NT2/D1 (cell line): ENCODE measurements at regions not wholly inside any gene's neighbourhood (a gene's known extent, or its start where the extent isn't known, plus 50 kb on each side); places are given as distances from the start of the nearest gene placed in this dataset.

Experiments used
- DNase-seq: peaks from one replicate; pipeline ENCODE4 v3.0.0-alpha.2; 2011; ENCODE audit warnings: low read depth, low spot score
- H3K27me3 ChIP-seq: 2 replicates; pipeline ENCODE4 v1.6.0; 2011; ENCODE audit warnings: mild to moderate bottlenecking; ENCODE audit not compliant: insufficient read length, insufficient read depth
- H3K36me3 ChIP-seq: 2 replicates; pipeline ENCODE4 v1.6.1; 2011; ENCODE audit warnings: mild to moderate bottlenecking, low read length, mixed read lengths; ENCODE audit not compliant: insufficient read depth, insufficient read length
- H3K4me1 ChIP-seq: 2 replicates; pipeline ENCODE4 v1.5.1; 2011; ENCODE audit not compliant: insufficient read depth, insufficient read length
- H3K4me3 ChIP-seq: 2 replicates; pipeline ENCODE4 v1.5.1; 2011; ENCODE audit warnings: low read depth; ENCODE audit not compliant: insufficient read length
- H3K9ac ChIP-seq: 2 replicates; pipeline ENCODE4 v1.6.0; 2011; ENCODE audit warnings: low read depth; ENCODE audit not compliant: insufficient read length
- H3K9me3 ChIP-seq: 2 replicates; pipeline ENCODE4 v1.5.1; 2011; ENCODE audit warnings: mild to moderate bottlenecking, low read length; ENCODE audit not compliant: insufficient read depth
- SUZ12 ChIP-seq: IDR thresholded peaks from 2 replicates; pipeline ENCODE4 v1.6.1; 2011; ENCODE audit not compliant: insufficient read length, insufficient read depth; ENCODE audit errors: extremely low read depth
- YY1 ChIP-seq: IDR thresholded peaks from 2 replicates; pipeline ENCODE4 v1.6.1; 2011; ENCODE audit not compliant: insufficient read length, insufficient read depth
- ZNF274 ChIP-seq: IDR thresholded peaks from 2 replicates; pipeline ENCODE4 v1.6.1; 2011; ENCODE audit warnings: mild to moderate bottlenecking, low read depth, low read length

DNA sequence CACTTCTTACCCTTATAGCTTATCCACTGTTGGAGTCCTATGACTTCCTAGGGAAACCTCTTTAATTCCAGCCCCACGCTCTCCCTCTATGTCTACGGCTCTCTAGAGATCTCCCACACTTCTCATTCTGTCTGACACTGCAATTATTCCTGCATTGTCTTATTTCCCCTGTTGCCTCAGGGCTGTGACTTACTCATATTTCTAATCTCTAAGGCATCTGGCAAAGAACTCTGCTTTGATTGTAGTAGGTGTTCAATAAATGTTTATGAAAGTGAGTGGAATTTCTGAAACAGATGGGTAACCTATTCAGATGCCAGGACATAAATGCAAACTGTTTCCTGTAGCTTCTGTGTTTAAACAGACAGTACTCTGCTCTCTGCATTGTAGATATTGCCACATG is 102.4 kb upstream of the SERTM1 start:
- no peak for DNase-seq
- no peaks in the 10 kb centered on the region for H3K27me3 ChIP-seq
- no peaks in the 10 kb centered on the region for H3K36me3 ChIP-seq
- no peak overlapping the region for H3K4me3 ChIP-seq
- no peak overlapping the region for H3K9ac ChIP-seq
- TF ChIP-seq YY1 = no peak
- no peak for TF ChIP-seq ZNF274
- no peak for TF ChIP-seq SUZ12
- 0 out of 2 replicates have a peak, but pooled peaks cover 7% of the 10 kb centered on the region for H3K9me3 ChIP-seq
- no peaks in the 10 kb centered on the region for H3K4me1 ChIP-seq

GRCh38 chr13:36582977-36583376 is 90.8 kb upstream of the SERTM1 start:
- no peak for TF ChIP-seq YY1
- no peak for TF ChIP-seq SUZ12
- TF ChIP-seq ZNF274 = no peak
- H3K9me3 ChIP-seq = no peaks in the 10 kb centered on the region
- H3K9ac ChIP-seq = no peak overlapping the region
- no peaks in the 10 kb centered on the region for H3K36me3 ChIP-seq
- H3K27me3 ChIP-seq = no peaks in the 10 kb centered on the region
- no peaks in the 10 kb centered on the region for H3K4me1 ChIP-seq
- DNase-seq = no peak
- no peak overlapping the region for H3K4me3 ChIP-seq

DNA sequence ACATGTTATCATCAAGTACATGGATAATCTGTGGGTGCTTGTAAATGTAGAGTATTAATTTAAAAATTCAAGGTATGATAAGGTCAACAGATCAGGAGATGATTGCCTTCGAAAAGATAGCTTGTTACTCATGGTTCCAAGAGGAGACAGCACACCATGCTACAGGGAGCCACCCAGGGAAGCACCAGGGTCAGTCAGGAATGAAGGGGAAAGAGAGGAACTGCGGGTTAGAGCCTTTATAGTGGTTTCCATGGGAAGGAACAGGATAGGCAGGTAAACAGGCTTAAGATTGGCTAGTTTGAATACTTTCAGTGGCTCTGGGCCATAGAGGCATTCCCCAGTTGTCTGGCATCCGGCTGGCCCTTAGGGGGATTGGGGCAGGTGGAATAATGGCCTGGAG is 74.2 kb upstream of the SERTM1 start:
- Histone ChIP-seq H3K9ac (no peak overlapping the region), H3K27me3 (no peaks in the 10 kb centered on the region), H3K9me3 (no peaks in the 10 kb centered on the region), H3K4me3 (no peak overlapping the region), H3K36me3 (no peaks in the 10 kb centered on the region), H3K4me1 (no peaks in the 10 kb centered on the region)
- TF ChIP-seq SUZ12 = no peak
- TF ChIP-seq YY1 = no peak
- TF ChIP-seq ZNF274 = no peak
- DNase-seq = no peak

DNA sequence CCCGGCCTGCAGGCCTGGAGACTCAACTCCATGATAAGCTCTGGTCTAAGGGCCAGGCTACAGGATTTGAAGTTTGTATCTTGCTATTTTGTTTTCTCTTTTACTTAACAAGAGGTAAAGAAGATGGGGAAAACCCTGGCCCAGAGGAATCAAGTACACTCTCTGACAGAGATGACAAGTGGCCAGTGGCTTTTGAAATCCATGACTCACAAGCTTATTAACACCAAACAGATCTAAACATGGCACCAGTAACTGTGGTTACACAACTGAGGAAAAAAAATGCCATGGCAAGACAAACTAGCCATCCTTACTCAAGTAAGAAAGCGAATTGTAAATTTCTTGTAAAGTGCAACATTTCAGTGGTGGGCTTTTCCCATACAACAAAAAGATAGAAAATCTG is 72.6 kb upstream of the SERTM1 start:
- no peak for DNase-seq
- H3K4me1 ChIP-seq = no peaks in the 10 kb centered on the region

GRCh38 chr13:36606060-36606459 is 67.8 kb upstream of the SERTM1 start:
- Histone ChIP-seq H3K36me3 (no peaks in the 10 kb centered on the region), H3K9ac (no peak overlapping the region), H3K9me3 (no peaks in the 10 kb centered on the region), H3K4me3 (no peak overlapping the region), H3K4me1 (no peaks in the 10 kb centered on the region), H3K27me3 (no peaks in the 10 kb centered on the region)
- DNase-seq = no peak
- TF ChIP-seq SUZ12 (no peak), YY1 (no peak), ZNF274 (no peak)

More for the DNA sequence above, 72.6 kb upstream of the SERTM1 start:
- Histone ChIP-seq H3K36me3 (no peaks in the 10 kb centered on the region), H3K9ac (no peak overlapping the region), H3K27me3 (no peaks in the 10 kb centered on the region), H3K4me3 (no peak overlapping the region), H3K9me3 (no peaks in the 10 kb centered on the region)
- no peak for TF ChIP-seq YY1
- no peak for TF ChIP-seq SUZ12
- TF ChIP-seq ZNF274 = no peak

DNA sequence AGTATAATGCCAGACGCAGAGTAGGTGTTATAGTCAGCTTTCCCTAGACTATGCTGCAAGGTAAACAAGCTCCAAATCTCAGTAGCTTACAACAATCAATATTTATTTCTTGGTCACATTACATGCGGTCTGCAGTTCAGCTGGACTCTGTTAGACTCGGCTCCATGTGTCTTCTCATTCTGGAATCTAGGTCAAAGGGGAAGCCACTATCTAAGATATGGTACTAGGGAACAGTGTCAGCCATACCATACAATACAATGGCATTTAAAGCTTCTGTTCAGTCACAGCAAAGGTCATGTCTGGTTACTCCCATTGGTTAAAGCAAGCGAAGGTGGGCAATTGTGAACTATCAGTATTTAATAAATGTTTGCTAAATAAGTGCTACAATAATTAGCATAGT is 65.3 kb upstream of the SERTM1 start:
- H3K9me3 ChIP-seq = no peaks in the 10 kb centered on the region
- DNase-seq = no peak
- H3K36me3 ChIP-seq = no peaks in the 10 kb centered on the region
- H3K9ac ChIP-seq = no peak overlapping the region
- H3K4me1 ChIP-seq = no peaks in the 10 kb centered on the region
- no peaks in the 10 kb centered on the region for H3K27me3 ChIP-seq
- TF ChIP-seq SUZ12 = no peak
- TF ChIP-seq ZNF274 = no peak
- TF ChIP-seq YY1 = no peak
- H3K4me3 ChIP-seq = no peak overlapping the region

DNA sequence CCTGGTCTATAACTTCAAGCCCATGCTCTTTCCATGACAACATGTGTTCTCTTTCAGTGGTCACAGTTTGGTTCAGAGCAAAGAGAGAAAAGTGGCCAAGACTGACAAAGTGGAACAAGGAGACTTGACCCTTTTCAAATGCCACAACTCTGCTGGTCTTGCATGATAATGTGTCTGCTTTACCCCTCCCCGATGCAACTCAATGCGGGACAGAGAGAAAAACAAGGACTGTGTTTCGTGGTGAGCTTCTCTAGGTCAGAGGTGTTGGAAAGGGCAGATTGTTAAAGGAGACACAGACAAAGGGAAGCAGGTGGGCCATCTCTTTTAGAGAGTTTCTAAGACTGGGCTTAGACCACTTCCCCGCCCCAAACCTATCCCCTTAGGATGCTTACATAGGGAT is 61.6 kb upstream of the SERTM1 start:
- H3K36me3 ChIP-seq = no peaks in the 10 kb centered on the region
- no peak overlapping the region for H3K4me3 ChIP-seq
- DNase-seq = peak; percentile 30
- H3K4me1 ChIP-seq = no peaks in the 10 kb centered on the region
- H3K9ac ChIP-seq = no peak overlapping the region
- no peaks in the 10 kb centered on the region for H3K9me3 ChIP-seq
- H3K27me3 ChIP-seq = no peaks in the 10 kb centered on the region
- TF ChIP-seq SUZ12 (no peak), ZNF274 (no peak), YY1 (no peak)

- Histone ChIP-seq H3K27me3 (no peaks in the 10 kb centered on the region), H3K9ac (no peak overlapping the region), H3K4me1 (no peaks in the 10 kb centered on the region), H3K36me3 (no peaks in the 10 kb centered on the region), H3K9me3 (no peaks in the 10 kb centered on the region), H3K4me3 (no peak overlapping the region)
- TF ChIP-seq ZNF274 = no peak
- no peak for TF ChIP-seq SUZ12
- TF ChIP-seq YY1 = no peak
- DNase-seq = no peak
Observed at GRCh38 chr13:36616706-36617105, 57.1 kb upstream of the SERTM1 start.
